Fibroblast of lung (primary cell): ENCODE measurements at regions not wholly inside any gene's neighbourhood (a gene's known extent, or its start where the extent isn't known, plus 50 kb on each side); places are given as distances from the start of the nearest gene placed in this dataset.

Experiments used
- EZH2 ChIP-seq: IDR thresholded peaks from 2 replicates; pipeline ENCODE4 v1.5.1; 2012; ENCODE audit warnings: low read length, control low read depth, mild to moderate bottlenecking; ENCODE audit errors: missing control alignments
- TF ChIP-seq, protein P1 (sequence below), 2 donors: IDR thresholded peaks in 1 of 2; conservative IDR thresholded peaks in 1 of 2; 1 replicate in 1 of 2; 2 replicates in 1 of 2; pipeline ENCODE4 v1.5.1; 2011 to 2012; ENCODE audit warnings: low read length in 2 of 2, control low read depth in 1 of 2, inconsistent platforms in 1 of 2, low read depth in 1 of 2, mild to moderate bottlenecking in 1 of 2

DNA sequence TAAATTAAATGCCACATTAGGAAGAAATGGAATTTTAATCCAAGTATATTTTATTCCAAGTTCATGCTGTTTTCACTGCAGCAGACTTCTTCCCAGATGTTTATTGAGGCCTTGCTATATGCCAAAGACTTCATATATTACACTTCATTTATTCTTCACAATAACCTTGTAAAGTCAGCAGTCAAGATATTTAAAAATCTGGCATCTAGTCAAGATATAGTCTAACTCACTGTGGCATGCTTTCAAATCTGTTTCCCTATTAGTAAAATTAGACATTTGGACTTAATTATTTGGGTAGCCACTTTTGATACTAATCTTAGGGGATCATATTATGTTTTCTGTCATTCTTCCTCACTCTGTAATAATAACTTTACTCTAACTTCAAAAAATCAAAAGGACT is 81.5 kb upstream of the VGLL3 start:
- TF ChIP-seq EZH2, result no peak
- TF ChIP-seq, protein P1, sequence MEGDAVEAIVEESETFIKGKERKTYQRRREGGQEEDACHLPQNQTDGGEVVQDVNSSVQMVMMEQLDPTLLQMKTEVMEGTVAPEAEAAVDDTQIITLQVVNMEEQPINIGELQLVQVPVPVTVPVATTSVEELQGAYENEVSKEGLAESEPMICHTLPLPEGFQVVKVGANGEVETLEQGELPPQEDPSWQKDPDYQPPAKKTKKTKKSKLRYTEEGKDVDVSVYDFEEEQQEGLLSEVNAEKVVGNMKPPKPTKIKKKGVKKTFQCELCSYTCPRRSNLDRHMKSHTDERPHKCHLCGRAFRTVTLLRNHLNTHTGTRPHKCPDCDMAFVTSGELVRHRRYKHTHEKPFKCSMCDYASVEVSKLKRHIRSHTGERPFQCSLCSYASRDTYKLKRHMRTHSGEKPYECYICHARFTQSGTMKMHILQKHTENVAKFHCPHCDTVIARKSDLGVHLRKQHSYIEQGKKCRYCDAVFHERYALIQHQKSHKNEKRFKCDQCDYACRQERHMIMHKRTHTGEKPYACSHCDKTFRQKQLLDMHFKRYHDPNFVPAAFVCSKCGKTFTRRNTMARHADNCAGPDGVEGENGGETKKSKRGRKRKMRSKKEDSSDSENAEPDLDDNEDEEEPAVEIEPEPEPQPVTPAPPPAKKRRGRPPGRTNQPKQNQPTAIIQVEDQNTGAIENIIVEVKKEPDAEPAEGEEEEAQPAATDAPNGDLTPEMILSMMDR (conservative IDR thresholded peaks at IDR 0.05 in 1 of 2, IDR thresholded peaks at IDR 0.05 in 1 of 2; ENCODE audit: low read depth in 1 of 2, low read length in 2 of 2), result no peak
